Gastrocnemius medialis (tissue), 4 donors: ENCODE measurements at regions not wholly inside any gene's neighbourhood (a gene's known extent, or its start where the extent isn't known, plus 50 kb on each side); places are given as distances from the start of the nearest gene placed in this dataset.

Source experiments
- CTCF ChIP-seq, 5 experiments: fragments of 450-650 bp in 3 of 5; fragments of 200-600 bp in 2 of 5; sonication (generic) in 2 of 5; IDR thresholded peaks in 4 of 5; conservative IDR thresholded peaks in 1 of 5; 1 replicate in 4 of 5; 2 replicates in 1 of 5; pipeline ENCODE4 v1.5.1; 2016 to 2019; ENCODE audit warnings: antibody characterized with exemption in 5 of 5, mild to moderate bottlenecking in 3 of 5, moderate library complexity in 3 of 5
- POLR2A ChIP-seq, 2 donors: fragments of 450-650 bp; IDR thresholded peaks; one replicate each; pipeline ENCODE4 v1.6.1; 2017; ENCODE audit warnings: antibody characterized with exemption in 2 of 2, mild to moderate bottlenecking in 2 of 2, moderate library complexity in 2 of 2

DNA sequence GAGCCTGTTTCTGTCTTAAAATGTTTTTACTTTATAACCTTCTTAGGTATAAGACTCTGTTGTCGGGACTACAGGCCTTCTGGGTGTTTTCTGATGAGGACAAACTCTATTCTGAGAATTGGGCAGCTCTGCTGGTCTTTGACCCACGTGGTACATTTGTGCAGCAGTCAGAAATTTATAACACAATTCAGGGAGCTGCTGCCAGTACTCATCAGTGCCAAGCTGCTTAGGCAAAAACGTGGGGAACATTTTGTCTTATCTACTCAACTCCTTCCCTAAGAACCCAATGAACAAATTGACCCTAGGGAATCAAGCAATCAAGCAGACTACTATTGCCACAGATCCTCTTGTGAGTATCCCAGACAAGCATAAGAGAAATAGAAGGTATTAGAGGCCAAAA is 180.7 kb upstream of the PDZRN3 start:
- no peak for TF ChIP-seq CTCF (IDR thresholded peaks at IDR 0.05 in 4 of 5, conservative IDR thresholded peaks at IDR 0.05 in 1 of 5)
- TF ChIP-seq POLR2A (IDR thresholded peaks at IDR 0.05), result no peak
